ENCODE measurements at regions not wholly inside any gene's neighbourhood (a gene's known extent, or its start where the extent isn't known, plus 50 kb on each side); places are given as distances from the start of the nearest gene placed in this dataset.
A peak's percentile ranks its signal among the peaks of the same experiment; 100 is the strongest.

DNA sequence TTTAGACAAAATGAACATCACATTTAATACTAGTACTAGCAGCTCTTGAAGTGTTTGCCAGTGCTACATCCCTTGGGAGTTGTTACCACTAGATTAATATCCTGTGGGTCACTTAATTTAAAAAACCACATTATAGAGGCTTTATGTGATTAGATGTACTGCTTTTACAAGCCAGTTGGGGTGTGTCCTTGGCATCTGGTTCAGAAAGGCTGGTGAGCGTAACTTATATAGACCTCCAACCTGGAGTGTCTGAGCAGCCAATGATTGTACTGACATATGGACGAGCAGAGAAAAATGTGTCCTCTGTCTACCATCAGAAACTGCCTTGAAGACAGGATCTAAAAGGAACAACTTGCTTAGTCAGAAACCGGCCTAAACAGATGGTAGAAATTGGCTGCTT is 306.2 kb upstream of the ATP11B start:
- TF ChIP-seq, protein P1, sequence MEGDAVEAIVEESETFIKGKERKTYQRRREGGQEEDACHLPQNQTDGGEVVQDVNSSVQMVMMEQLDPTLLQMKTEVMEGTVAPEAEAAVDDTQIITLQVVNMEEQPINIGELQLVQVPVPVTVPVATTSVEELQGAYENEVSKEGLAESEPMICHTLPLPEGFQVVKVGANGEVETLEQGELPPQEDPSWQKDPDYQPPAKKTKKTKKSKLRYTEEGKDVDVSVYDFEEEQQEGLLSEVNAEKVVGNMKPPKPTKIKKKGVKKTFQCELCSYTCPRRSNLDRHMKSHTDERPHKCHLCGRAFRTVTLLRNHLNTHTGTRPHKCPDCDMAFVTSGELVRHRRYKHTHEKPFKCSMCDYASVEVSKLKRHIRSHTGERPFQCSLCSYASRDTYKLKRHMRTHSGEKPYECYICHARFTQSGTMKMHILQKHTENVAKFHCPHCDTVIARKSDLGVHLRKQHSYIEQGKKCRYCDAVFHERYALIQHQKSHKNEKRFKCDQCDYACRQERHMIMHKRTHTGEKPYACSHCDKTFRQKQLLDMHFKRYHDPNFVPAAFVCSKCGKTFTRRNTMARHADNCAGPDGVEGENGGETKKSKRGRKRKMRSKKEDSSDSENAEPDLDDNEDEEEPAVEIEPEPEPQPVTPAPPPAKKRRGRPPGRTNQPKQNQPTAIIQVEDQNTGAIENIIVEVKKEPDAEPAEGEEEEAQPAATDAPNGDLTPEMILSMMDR (IDR thresholded peaks at IDR 0.05): no peak
- TF ChIP-seq POLR2AphosphoS5 (IDR thresholded peaks at IDR 0.05) (no peak), POLR2A (IDR thresholded peaks at IDR 0.05) (no peak)
- WGBS: 35% methylated on average over 3 of the region's 3 CpGs
- Histone ChIP-seq H3K4me1 (replicated peaks) (no peaks in the 10 kb centered on the region), H3K9me3 (no peaks in the 10 kb centered on the region), H3K27me3 (replicated peaks; ENCODE audit: insufficient read depth) (no peaks in the 10 kb centered on the region), H3K4me3 (no peak overlapping the region), H3K36me3 (no peaks in the 10 kb centered on the region), H3K27ac (no peak overlapping the region)
- DNase-seq (ENCODE audit: low spot score): no peak
- intact Hi-C loops (cut with DNase I): no loop called here

DNA sequence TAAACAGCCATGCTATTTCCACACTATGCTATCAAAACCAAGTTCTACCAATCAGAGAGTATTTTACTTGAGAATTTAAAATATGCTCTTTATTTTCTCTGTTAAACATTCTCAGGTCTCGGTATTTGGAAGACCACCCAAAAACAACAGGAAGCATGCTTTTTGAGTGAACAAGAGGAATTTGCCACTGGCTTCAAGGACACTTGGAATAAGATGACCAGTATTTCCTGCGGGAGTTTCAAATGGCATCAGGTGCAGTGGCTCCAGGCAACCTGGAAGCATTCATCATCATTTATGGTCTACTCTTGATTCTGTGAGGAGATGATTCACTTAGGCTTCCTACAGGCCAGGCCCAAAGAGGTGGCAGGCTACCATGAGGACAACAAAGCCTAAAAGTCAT is 305.7 kb upstream of the ATP11B start:
- WGBS: 75% methylated on average over 2 of the region's 2 CpGs
- H3K9me3 ChIP-seq: no peaks in the 10 kb centered on the region
- DNase-seq (ENCODE audit: low spot score): no peak
- no peak overlapping the region for H3K4me3 ChIP-seq
- no peak overlapping the region for H3K27ac ChIP-seq
- intact Hi-C loops (cut with DNase I): no loop called here
- no peaks in the 10 kb centered on the region for H3K4me1 ChIP-seq (replicated peaks)
- H3K36me3 ChIP-seq: no peaks in the 10 kb centered on the region
- no peaks in the 10 kb centered on the region for H3K27me3 ChIP-seq (replicated peaks; ENCODE audit: insufficient read depth)
- TF ChIP-seq, protein P1 (IDR thresholded peaks at IDR 0.05): no peak
- TF ChIP-seq POLR2AphosphoS5 (IDR thresholded peaks at IDR 0.05): no peak
- no peak for TF ChIP-seq POLR2A (IDR thresholded peaks at IDR 0.05)

DNA sequence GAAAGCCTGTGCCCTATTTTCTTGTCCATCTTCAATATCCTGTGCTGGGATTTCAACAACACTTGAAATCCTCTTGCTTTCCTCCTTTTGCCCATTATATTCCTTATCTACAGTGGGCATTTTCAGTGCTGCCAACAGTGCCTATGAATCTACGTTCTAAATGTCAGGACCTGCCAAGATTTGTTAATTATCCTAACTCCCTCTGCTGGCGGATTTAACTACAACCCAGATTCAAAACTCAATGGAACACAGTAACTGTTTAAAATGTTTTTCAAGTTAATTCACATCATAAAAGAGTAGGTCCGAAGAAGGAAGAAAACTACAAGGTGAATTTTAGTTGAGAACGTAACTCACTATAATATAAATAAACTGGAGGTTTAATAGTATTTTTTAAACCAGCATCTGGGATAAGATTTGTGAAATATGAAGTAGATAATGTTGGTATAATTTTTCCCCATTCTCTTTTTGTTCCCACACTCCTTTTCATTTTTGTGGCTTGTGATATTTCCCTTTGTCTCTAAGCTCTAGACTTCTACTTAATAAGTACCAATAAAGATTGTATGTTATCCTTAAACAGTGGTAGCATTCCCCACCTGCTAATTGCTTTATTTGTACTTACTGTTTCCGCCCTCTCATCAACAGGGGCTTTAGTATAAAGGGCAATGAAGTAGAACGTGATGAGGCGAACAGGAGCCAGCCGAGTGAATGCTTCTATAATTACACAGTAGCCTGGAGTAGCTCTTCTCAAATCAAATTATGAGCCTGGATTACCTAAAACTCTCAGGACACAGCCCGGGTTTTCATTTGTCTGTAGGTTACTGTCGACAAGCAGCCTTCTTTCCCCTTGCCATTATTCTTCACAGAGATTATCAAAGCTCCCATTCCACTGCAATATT is 302.5 kb upstream of the ATP11B start:
- 35% methylated on average over 10 of the region's 10 CpGs for WGBS
- Histone ChIP-seq H3K4me1 (replicated peaks) (no peaks in the 10 kb centered on the region), H3K9me3 (no peaks in the 10 kb centered on the region), H3K27ac (no peak overlapping the region), H3K36me3 (no peaks in the 10 kb centered on the region), H3K27me3 (replicated peaks; ENCODE audit: insufficient read depth) (no peaks in the 10 kb centered on the region), H3K4me3 (no peak overlapping the region)
- peak; percentile 7 for DNase-seq (ENCODE audit: low spot score)
- intact Hi-C loops (cut with DNase I): no loop called here
- TF ChIP-seq POLR2A (IDR thresholded peaks at IDR 0.05): no peak
- TF ChIP-seq, protein P1 (IDR thresholded peaks at IDR 0.05): peak in 3 of 4 experiments; percentile 23 to 55 (median 33)
- no peak for TF ChIP-seq POLR2AphosphoS5 (IDR thresholded peaks at IDR 0.05)

DNA sequence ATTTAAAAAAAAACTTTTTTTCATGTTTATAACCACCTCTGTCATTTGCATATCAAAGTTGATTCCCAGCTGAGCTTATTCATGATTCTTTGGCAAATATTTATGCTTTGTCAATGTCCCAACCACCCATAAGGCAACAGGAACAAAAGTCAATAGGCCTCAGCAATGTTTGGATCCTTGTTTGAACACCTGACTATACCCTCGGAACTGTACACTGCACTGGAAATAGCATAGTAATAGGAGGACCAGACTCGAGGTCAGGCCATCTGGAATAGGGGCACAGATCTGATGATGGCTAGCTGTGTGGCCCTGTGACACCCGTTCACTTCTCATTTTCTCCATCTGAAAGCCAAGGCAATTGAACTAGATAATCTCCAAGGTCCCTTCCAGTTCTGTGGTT is 301.7 kb upstream of the ATP11B start:
- DNase-seq (ENCODE audit: low spot score): no peak
- TF ChIP-seq POLR2AphosphoS5 (IDR thresholded peaks at IDR 0.05): no peak
- intact Hi-C loops (cut with DNase I): no loop called here
- Histone ChIP-seq H3K36me3 (no peaks in the 10 kb centered on the region), H3K27me3 (replicated peaks; ENCODE audit: insufficient read depth) (no peaks in the 10 kb centered on the region), H3K27ac (no peak overlapping the region), H3K4me1 (replicated peaks) (no peaks in the 10 kb centered on the region), H3K9me3 (no peaks in the 10 kb centered on the region), H3K4me3 (no peak overlapping the region)
- 52% methylated on average over 3 of the region's 3 CpGs for WGBS

DNA sequence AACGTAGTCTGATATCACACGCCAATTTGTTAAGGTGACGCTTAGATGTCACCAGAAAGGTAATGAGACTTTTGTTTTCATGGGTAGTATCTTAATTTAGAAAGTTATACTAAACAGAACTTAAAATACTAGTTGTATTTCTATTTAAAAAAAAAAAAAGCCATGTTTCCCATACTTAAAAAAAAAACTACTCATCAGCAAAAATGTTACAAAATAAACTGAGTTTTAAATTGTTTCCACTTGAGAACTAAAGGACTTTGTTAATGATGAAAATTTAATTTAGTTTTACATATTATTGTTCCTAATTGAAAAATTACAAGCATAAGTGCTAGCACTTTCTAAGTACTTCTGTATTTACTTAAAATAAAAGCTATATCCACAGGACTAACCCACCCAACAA is 300.8 kb upstream of the ATP11B start:
- Histone ChIP-seq H3K36me3 (no peaks in the 10 kb centered on the region), H3K9me3 (no peaks in the 10 kb centered on the region), H3K27me3 (replicated peaks; ENCODE audit: insufficient read depth) (no peaks in the 10 kb centered on the region), H3K27ac (no peak overlapping the region), H3K4me3 (no peak overlapping the region), H3K4me1 (replicated peaks) (no peaks in the 10 kb centered on the region)
- intact Hi-C loops (cut with DNase I): no loop called here
- TF ChIP-seq POLR2A (IDR thresholded peaks at IDR 0.05) (no peak), POLR2AphosphoS5 (IDR thresholded peaks at IDR 0.05) (no peak)
- TF ChIP-seq, protein P1 (IDR thresholded peaks at IDR 0.05): no peak
- 95% methylated on average over 3 of the region's 3 CpGs for WGBS
- DNase-seq (ENCODE audit: low spot score): no peak

All from prostate gland (tissue), 2 donors.